ENCODE measurements at regions not wholly inside any gene's neighbourhood (a gene's known extent, or its start where the extent isn't known, plus 50 kb on each side); places are given as distances from the start of the nearest gene placed in this dataset.

GRCh38 chr4:26192899-26193869, 127.6 kb upstream of the RBPJ start:
- TF ChIP-seq, protein P1, sequence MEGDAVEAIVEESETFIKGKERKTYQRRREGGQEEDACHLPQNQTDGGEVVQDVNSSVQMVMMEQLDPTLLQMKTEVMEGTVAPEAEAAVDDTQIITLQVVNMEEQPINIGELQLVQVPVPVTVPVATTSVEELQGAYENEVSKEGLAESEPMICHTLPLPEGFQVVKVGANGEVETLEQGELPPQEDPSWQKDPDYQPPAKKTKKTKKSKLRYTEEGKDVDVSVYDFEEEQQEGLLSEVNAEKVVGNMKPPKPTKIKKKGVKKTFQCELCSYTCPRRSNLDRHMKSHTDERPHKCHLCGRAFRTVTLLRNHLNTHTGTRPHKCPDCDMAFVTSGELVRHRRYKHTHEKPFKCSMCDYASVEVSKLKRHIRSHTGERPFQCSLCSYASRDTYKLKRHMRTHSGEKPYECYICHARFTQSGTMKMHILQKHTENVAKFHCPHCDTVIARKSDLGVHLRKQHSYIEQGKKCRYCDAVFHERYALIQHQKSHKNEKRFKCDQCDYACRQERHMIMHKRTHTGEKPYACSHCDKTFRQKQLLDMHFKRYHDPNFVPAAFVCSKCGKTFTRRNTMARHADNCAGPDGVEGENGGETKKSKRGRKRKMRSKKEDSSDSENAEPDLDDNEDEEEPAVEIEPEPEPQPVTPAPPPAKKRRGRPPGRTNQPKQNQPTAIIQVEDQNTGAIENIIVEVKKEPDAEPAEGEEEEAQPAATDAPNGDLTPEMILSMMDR (IDR thresholded peaks at IDR 0.05): no peak
- TF ChIP-seq EHMT2 (IDR thresholded peaks at IDR 0.05; ENCODE audit: low read depth): no peak
- no peak for TF ChIP-seq RFX5 (IDR thresholded peaks at IDR 0.05)
- TF ChIP-seq, protein P2, sequence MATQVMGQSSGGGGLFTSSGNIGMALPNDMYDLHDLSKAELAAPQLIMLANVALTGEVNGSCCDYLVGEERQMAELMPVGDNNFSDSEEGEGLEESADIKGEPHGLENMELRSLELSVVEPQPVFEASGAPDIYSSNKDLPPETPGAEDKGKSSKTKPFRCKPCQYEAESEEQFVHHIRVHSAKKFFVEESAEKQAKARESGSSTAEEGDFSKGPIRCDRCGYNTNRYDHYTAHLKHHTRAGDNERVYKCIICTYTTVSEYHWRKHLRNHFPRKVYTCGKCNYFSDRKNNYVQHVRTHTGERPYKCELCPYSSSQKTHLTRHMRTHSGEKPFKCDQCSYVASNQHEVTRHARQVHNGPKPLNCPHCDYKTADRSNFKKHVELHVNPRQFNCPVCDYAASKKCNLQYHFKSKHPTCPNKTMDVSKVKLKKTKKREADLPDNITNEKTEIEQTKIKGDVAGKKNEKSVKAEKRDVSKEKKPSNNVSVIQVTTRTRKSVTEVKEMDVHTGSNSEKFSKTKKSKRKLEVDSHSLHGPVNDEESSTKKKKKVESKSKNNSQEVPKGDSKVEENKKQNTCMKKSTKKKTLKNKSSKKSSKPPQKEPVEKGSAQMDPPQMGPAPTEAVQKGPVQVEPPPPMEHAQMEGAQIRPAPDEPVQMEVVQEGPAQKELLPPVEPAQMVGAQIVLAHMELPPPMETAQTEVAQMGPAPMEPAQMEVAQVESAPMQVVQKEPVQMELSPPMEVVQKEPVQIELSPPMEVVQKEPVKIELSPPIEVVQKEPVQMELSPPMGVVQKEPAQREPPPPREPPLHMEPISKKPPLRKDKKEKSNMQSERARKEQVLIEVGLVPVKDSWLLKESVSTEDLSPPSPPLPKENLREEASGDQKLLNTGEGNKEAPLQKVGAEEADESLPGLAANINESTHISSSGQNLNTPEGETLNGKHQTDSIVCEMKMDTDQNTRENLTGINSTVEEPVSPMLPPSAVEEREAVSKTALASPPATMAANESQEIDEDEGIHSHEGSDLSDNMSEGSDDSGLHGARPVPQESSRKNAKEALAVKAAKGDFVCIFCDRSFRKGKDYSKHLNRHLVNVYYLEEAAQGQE (IDR thresholded peaks at IDR 0.05): no peak
